MM.1S (cell line): ENCODE measurements at regions not wholly inside any gene's neighbourhood (a gene's known extent, or its start where the extent isn't known, plus 50 kb on each side); places are given as distances from the start of the nearest gene placed in this dataset.

Experiments
- DNase-seq: peaks from one replicate; pipeline ENCODE4 v3.0.0-alpha.2; 2015
- H2AFZ ChIP-seq: fragments of 300-600 bp; sonication (generic); 2 replicates; pipeline ENCODE4 v1.6.0; 2016; ENCODE audit warnings: antibody characterized with exemption, low read length
- H3F3A ChIP-seq: fragments of 300-600 bp; sonication (generic); 2 replicates; pipeline ENCODE4 v1.6.1; 2016; ENCODE audit warnings: mild to moderate bottlenecking, antibody characterized with exemption, low read length, moderate library complexity, mixed read lengths; ENCODE audit not compliant: insufficient read depth
- H3K27ac ChIP-seq: fragments of 300-600 bp; sonication (generic); 2 replicates; pipeline ENCODE4 v1.5.1; 2016; ENCODE audit warnings: mild to moderate bottlenecking, low read length
- H3K27me3 ChIP-seq: fragments of 300-600 bp; sonication (generic); replicated peaks from 2 replicates; pipeline ENCODE4 v1.6.0; 2016; ENCODE audit warnings: low read length; ENCODE audit not compliant: insufficient read depth
- H3K36me3 ChIP-seq: fragments of 300-600 bp; sonication (generic); replicated peaks from 2 replicates; pipeline ENCODE4 v1.6.1; 2016; ENCODE audit warnings: mild to moderate bottlenecking, low read length, mixed read lengths; ENCODE audit not compliant: insufficient read depth
- H3K4me1 ChIP-seq: fragments of 300-600 bp; sonication (generic); 2 replicates; pipeline ENCODE4 v1.6.1; 2016; ENCODE audit warnings: low read length, mixed read lengths
- H3K4me2 ChIP-seq: fragments of 300-600 bp; sonication (generic); 2 replicates; pipeline ENCODE4 v1.6.0; 2016; ENCODE audit warnings: low read depth, low read length
- H3K4me3 ChIP-seq: fragments of 300-600 bp; sonication (generic); 2 replicates; pipeline ENCODE4 v1.5.1; 2016; ENCODE audit warnings: low read length, mixed read lengths
- H3K79me2 ChIP-seq: fragments of 300-600 bp; sonication (generic); 2 replicates; pipeline ENCODE4 v1.6.1; 2016; ENCODE audit warnings: mixed run types, low read length, mixed read lengths
- H3K9ac ChIP-seq: fragments of 300-600 bp; sonication (generic); 2 replicates; pipeline ENCODE4 v1.6.1; 2016; ENCODE audit warnings: low read length, mixed read lengths
- H3K9me2 ChIP-seq: fragments of 300-600 bp; sonication (generic); replicated peaks from 2 replicates; pipeline ENCODE4 v1.6.1; 2016; ENCODE audit warnings: mild to moderate bottlenecking, low read length, mixed read lengths; ENCODE audit not compliant: insufficient read depth
- H3K9me3 ChIP-seq: fragments of 300-600 bp; sonication (generic); replicated peaks from 2 replicates; pipeline ENCODE4 v1.6.1; 2016; ENCODE audit warnings: mild to moderate bottlenecking, low read length, mixed read lengths; ENCODE audit not compliant: insufficient read depth
- H4K20me1 ChIP-seq: fragments of 300-600 bp; sonication (generic); 2 replicates; pipeline ENCODE4 v1.6.1; 2016; ENCODE audit warnings: mild to moderate bottlenecking, low read length, moderate library complexity, mixed read lengths; ENCODE audit not compliant: insufficient read depth
- CTCF ChIP-seq: fragments of 300-600 bp; sonication (generic); IDR thresholded peaks from 2 replicates; pipeline ENCODE4 v1.5.1; 2016; ENCODE audit warnings: antibody characterized with exemption, low read length, mixed read lengths
- EZH2 ChIP-seq: fragments of 300-600 bp; sonication (generic); optimal IDR thresholded peaks from 2 replicates; pipeline ENCODE3; 2017; ENCODE audit warnings: low read depth, mild to moderate bottlenecking, antibody characterized with exemption, low read length, mixed read lengths
- EZH2phosphoT487 ChIP-seq: fragments of 300-600 bp; sonication (generic); IDR thresholded peaks from 2 replicates; pipeline ENCODE4 v1.6.1; 2018; ENCODE audit warnings: antibody characterized with exemption, low read length

- DNase-seq = no peak
- H3K9me3 ChIP-seq = no peaks in the 10 kb centered on the region
- H3K9me2 ChIP-seq = no peaks in the 10 kb centered on the region
These were observed 76.9 kb upstream of the DYNLRB2 start for GRCh38 chr16:80463751-80464495.

GRCh38 chr16:80463326-80463725, 77.5 kb upstream of the DYNLRB2 start:
- Histone ChIP-seq H3K27me3 (no peaks in the 10 kb centered on the region), H3K4me1 (no peaks in the 10 kb centered on the region), H3K27ac (no peak overlapping the region), H3K4me3 (no peak overlapping the region), H3K79me2 (no peaks in the 10 kb centered on the region), H3K9me3 (no peaks in the 10 kb centered on the region), H3F3A (no peaks in the 10 kb centered on the region), H2AFZ (no peak overlapping the region), H3K4me2 (no peak overlapping the region), H3K36me3 (no peaks in the 10 kb centered on the region), H3K9ac (no peak overlapping the region), H4K20me1 (no peaks in the 10 kb centered on the region), H3K9me2 (no peaks in the 10 kb centered on the region)
- no peak for TF ChIP-seq EZH2
- TF ChIP-seq EZH2phosphoT487 = no peak
- no peak for TF ChIP-seq CTCF
- DNase-seq = no peak

More at GRCh38 chr16:80463751-80464495, 76.9 kb upstream of the DYNLRB2 start:
- Histone ChIP-seq H3K4me3 (no peak overlapping the region), H3K27ac (no peak overlapping the region), H3F3A (no peaks in the 10 kb centered on the region), H3K36me3 (no peaks in the 10 kb centered on the region), H3K4me2 (no peak overlapping the region), H2AFZ (no peak overlapping the region), H3K9ac (no peak overlapping the region), H3K79me2 (no peaks in the 10 kb centered on the region), H3K4me1 (no peaks in the 10 kb centered on the region), H3K27me3 (no peaks in the 10 kb centered on the region), H4K20me1 (no peaks in the 10 kb centered on the region)
- TF ChIP-seq EZH2 (no peak), CTCF (no peak), EZH2phosphoT487 (no peak)

- H3K9me3 ChIP-seq = no peaks in the 10 kb centered on the region
- H3K36me3 ChIP-seq = no peaks in the 10 kb centered on the region
- no peak for DNase-seq
- no peaks in the 10 kb centered on the region for H4K20me1 ChIP-seq
- H3K4me1 ChIP-seq = no peaks in the 10 kb centered on the region
- no peaks in the 10 kb centered on the region for H3K9me2 ChIP-seq
- H3K27ac ChIP-seq = no peak overlapping the region
- no peak overlapping the region for H2AFZ ChIP-seq
- H3K27me3 ChIP-seq = no peaks in the 10 kb centered on the region
- H3K9ac ChIP-seq = no peak overlapping the region
- no peak overlapping the region for H3K4me3 ChIP-seq
- H3K4me2 ChIP-seq = no peak overlapping the region
- H3K79me2 ChIP-seq = no peaks in the 10 kb centered on the region
- no peaks in the 10 kb centered on the region for H3F3A ChIP-seq
- TF ChIP-seq EZH2phosphoT487 (no peak), EZH2 (no peak), CTCF (no peak)
These were observed 77.9 kb upstream of the DYNLRB2 start for GRCh38 chr16:80462917-80463316.
